ENCODE measurements at regions not wholly inside any gene's neighbourhood (a gene's known extent, or its start where the extent isn't known, plus 50 kb on each side); places are given as distances from the start of the nearest gene placed in this dataset.

DNA sequence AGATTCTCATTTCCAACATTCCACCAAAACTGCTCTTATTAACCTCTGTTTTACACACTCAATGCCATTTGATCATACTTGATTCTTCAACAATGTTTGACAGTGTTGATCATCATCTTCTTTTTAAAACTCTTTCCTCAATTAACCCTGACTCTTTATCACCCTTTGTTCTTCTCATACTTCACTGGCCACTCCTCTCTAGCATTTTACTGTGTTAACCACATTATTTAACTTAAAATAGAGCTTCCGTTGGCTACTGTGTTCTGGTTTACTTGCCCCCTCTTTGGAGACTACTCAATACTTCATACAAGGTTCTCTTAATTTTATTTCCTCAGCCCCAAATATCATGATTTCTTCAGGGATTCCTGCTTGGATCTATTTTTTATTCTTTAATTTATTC is 121.1 kb upstream of the SPRY2 start:
- no peaks in the 10 kb centered on the region for H3K4me1 ChIP-seq
- no peak overlapping the region for H3K27ac ChIP-seq
- H3K27me3 ChIP-seq (ENCODE audit: control insufficient read depth, insufficient read depth, low read length) = no peaks in the 10 kb centered on the region
- H2AFZ ChIP-seq = no peak overlapping the region
- no peaks in the 10 kb centered on the region for H3K36me3 ChIP-seq (ENCODE audit: control insufficient read depth, insufficient read depth, low read length)
- H3K9me3 ChIP-seq (ENCODE audit: control insufficient read depth, low read length) = no peaks in the 10 kb centered on the region
- H3K79me2 ChIP-seq = no peaks in the 10 kb centered on the region
- H3K4me2 ChIP-seq (ENCODE audit: low read length) = no peak overlapping the region
- no peak for TF ChIP-seq CTCF (IDR thresholded peaks at IDR 0.05)
- no peak overlapping the region for H3K9ac ChIP-seq
- no peak overlapping the region for H3K4me3 ChIP-seq (ENCODE audit: low read depth, low read length)

DNA sequence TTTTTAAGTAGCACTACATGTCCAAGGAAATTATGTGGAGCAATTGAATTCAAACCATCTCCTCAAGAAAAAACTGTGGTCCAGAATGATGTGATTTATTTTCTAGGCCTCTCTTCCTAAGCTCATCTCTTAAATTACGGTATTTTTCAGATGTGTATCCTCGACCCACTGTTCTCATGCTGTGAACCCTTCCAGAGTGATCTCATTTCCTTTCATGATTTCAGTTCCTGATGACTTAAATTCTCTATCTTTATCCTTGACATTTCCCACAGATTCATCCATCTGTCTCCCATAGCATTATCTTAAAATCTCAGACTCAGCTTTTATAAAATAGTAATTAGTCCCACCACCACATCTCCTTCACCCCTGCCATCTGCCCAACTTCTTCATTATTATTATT is 117.6 kb upstream of the SPRY2 start:
- Histone ChIP-seq H3K9me3 (ENCODE audit: control insufficient read depth, low read length) (no peaks in the 10 kb centered on the region), H3K27me3 (ENCODE audit: control insufficient read depth, insufficient read depth, low read length) (no peaks in the 10 kb centered on the region), H3K4me2 (ENCODE audit: low read length) (no peak overlapping the region), H3K4me1 (no peaks in the 10 kb centered on the region), H3K79me2 (no peaks in the 10 kb centered on the region), H2AFZ (no peak overlapping the region), H3K27ac (no peak overlapping the region), H3K4me3 (ENCODE audit: low read depth, low read length) (no peak overlapping the region), H3K36me3 (ENCODE audit: control insufficient read depth, insufficient read depth, low read length) (no peaks in the 10 kb centered on the region), H3K9ac (no peak overlapping the region)
- TF ChIP-seq CTCF (IDR thresholded peaks at IDR 0.05) = no peak

- Histone ChIP-seq H3K27ac (no peak overlapping the region), H2AFZ (no peak overlapping the region)
- TF ChIP-seq CTCF (IDR thresholded peaks at IDR 0.05) = no peak
These were observed 113.3 kb upstream of the SPRY2 start for GRCh38 chr13:80454245-80454644.

DNA sequence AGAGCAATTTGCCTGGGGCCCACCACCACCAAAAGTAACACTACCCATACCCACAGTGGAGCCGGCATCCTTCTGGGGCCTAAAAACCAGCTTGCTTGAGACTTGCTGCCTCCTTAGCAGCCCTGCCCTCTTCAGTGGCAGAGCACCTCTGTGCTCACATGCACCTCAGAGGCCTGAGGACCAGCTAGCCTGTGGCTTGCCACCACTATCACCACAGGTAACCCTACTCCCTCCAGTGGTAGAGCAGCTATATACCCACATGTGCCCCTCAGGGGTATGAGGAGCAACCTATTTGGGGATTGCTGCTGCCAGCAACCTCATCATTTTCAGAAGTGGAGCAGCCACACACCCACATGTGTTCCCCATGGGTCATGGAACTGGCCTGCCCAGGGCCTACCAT is 111.4 kb upstream of the SPRY2 start:
- Histone ChIP-seq H3K9ac (no peak overlapping the region), H3K27me3 (ENCODE audit: control insufficient read depth, insufficient read depth, low read length) (no peaks in the 10 kb centered on the region), H3K4me2 (ENCODE audit: low read length) (no peak overlapping the region), H3K9me3 (ENCODE audit: control insufficient read depth, low read length) (no peaks in the 10 kb centered on the region), H3K4me3 (ENCODE audit: low read depth, low read length) (no peak overlapping the region), H3K79me2 (no peaks in the 10 kb centered on the region), H2AFZ (no peak overlapping the region), H3K27ac (no peak overlapping the region), H3K36me3 (ENCODE audit: control insufficient read depth, insufficient read depth, low read length) (no peaks in the 10 kb centered on the region), H3K4me1 (no peaks in the 10 kb centered on the region)
- TF ChIP-seq CTCF (IDR thresholded peaks at IDR 0.05) = no peak

More at GRCh38 chr13:80454245-80454644, 113.3 kb upstream of the SPRY2 start:
- no peak overlapping the region for H3K9ac ChIP-seq
- H3K4me3 ChIP-seq (ENCODE audit: low read depth, low read length) = no peak overlapping the region
- no peaks in the 10 kb centered on the region for H3K9me3 ChIP-seq (ENCODE audit: control insufficient read depth, low read length)
- no peaks in the 10 kb centered on the region for H3K27me3 ChIP-seq (ENCODE audit: control insufficient read depth, insufficient read depth, low read length)
- no peak overlapping the region for H3K4me2 ChIP-seq (ENCODE audit: low read length)
- no peaks in the 10 kb centered on the region for H3K79me2 ChIP-seq
- no peaks in the 10 kb centered on the region for H3K36me3 ChIP-seq (ENCODE audit: control insufficient read depth, insufficient read depth, low read length)
- H3K4me1 ChIP-seq = no peaks in the 10 kb centered on the region

DNA sequence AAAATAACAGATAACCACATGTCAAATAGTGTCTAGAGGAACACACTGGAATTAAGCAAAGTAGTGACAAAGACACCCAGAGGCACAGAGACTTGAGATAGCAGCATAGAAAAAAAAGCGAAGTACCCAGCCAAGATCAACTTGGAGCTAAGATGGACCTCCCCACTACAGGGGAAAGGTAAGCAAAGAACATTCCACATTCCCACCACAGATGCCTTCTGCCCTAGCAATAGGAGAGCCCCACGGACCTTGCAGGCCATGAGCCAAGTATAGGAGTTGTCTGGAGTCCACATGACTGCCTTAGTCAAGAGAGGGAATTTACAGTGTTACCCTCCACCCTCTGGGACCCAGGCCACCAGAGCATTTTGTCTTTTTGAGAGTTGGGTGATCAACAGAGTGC is 110.7 kb upstream of the SPRY2 start:
- H3K27ac ChIP-seq = no peak overlapping the region
- H3K36me3 ChIP-seq (ENCODE audit: control insufficient read depth, insufficient read depth, low read length) = no peaks in the 10 kb centered on the region
- no peak overlapping the region for H3K4me3 ChIP-seq (ENCODE audit: low read depth, low read length)
- no peaks in the 10 kb centered on the region for H3K79me2 ChIP-seq
- H2AFZ ChIP-seq = no peak overlapping the region
- no peaks in the 10 kb centered on the region for H3K4me1 ChIP-seq
- no peak overlapping the region for H3K9ac ChIP-seq
- TF ChIP-seq CTCF (IDR thresholded peaks at IDR 0.05) = no peak
- no peaks in the 10 kb centered on the region for H3K27me3 ChIP-seq (ENCODE audit: control insufficient read depth, insufficient read depth, low read length)
- no peaks in the 10 kb centered on the region for H3K9me3 ChIP-seq (ENCODE audit: control insufficient read depth, low read length)
- no peak overlapping the region for H3K4me2 ChIP-seq (ENCODE audit: low read length)
